ENCODE measurements at regions not wholly inside any gene's neighbourhood (a gene's known extent, or its start where the extent isn't known, plus 50 kb on each side); places are given as distances from the start of the nearest gene placed in this dataset.
"Not testable (repeated sequence)": the region's sequence is repeated elsewhere in the genome, so short reads cannot be mapped to it uniquely, and the experiment has no call there.

DNA sequence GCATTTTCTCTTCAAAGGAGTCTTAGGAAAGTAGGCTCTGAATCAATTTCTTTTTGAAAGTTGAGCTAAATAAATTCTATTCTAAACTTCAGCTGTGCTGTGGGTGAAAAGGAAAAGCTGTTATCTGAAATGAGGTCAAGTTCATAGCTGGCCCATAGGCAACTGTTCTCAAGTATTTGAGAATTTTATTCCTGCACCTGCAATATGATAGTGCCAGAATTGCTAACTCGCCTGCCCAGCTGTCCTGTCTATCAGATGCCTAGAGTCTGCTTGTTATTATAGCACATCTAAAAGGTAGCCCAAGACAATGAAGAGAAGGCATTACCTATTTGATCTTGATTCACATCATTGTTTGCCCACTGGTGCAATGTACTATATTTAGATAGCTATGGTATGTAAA lies 798.7 kb downstream of the DIPK2A start:
- DNase-seq: no peak

DNA sequence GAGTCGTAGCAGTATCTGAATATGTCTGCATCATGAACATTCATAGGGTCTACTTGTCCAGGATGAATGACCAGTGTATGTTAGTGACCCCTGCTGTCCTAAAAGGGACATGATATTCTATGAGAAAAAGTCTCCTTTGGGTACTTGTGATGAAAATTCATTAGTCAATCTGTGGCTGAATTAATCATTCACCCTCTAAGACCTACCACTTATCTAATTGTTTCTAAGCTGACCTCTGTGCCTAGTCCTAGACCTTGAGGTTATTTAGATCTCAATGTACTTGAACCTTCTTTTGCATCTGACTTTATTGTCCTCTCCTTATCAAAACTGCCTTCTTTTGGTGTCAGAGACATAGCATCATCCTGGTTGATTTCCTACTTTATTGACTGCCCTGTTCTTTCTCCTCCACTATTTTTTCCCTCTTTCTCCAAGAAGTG lies 799.3 kb downstream of the DIPK2A start:
- DNase-seq: no peak

GRCh38 chr3:144771381-144771870 lies 799.8 kb downstream of the DIPK2A start:
- no peak for DNase-seq

- DNase-seq: no peak
Measured at GRCh38 chr3:144772372-144772771, 800.7 kb downstream of the DIPK2A start.

DNA sequence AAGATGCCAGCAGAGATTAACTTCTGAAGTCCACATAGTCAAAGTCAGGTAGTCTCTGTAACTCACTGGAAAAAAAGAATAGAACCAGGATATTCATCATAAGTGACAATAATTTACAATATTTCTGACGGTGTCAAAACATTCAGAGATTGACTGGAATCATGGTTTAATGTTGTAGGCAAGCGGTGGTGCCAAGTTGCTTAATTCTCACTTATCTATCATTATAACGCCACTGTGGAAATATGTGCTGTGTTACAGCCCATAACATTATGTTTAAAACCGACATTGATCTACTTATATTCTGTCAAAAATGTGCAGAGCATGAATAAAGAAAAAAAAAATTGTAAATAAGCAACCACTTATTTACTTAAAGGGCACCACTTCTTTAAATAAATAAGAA lies 801.7 kb downstream of the DIPK2A start:
- DNase-seq: no peak

DNA sequence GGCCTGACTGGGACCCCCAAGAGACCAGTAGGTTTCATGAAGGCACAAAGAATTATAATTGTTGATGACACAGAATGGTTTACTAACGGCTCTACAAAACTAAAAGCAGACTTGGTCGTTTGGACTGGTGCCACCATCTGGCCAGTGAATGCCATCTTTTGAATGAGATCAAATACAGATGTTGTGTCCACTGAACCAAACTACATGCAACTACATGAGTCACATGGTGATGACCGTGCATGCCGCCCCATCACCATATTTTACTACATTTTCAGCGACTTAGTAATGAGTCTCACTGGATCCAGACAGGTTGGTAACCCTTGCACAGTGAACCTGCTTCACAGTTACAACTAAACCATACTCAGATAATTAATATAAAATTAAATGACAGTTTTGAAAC lies 803.3 kb downstream of the DIPK2A start:
- no peak for DNase-seq

- no peak for DNase-seq
Measured at GRCh38 chr3:144775551-144775950, 803.9 kb downstream of the DIPK2A start.

DNA sequence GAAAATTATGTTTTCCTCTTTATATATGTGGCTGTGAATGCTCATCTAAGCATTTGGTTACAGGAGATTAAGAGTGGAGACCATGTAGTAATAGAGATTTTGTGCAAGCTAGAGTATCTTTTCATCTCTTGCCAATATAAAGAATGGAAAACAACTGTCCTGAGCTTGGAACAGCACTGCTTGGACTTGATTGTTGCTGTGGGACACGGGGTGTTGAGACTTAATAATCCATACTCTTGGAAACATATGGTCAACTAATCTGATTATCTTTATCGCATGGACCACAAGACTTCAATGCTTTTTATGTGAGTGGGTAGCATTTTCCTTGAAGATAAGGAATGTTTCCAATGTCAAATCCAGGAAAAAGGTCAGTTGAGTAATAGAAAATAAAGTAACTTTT lies 806.3 kb downstream of the DIPK2A start:
- DNase-seq: no peak

DNA sequence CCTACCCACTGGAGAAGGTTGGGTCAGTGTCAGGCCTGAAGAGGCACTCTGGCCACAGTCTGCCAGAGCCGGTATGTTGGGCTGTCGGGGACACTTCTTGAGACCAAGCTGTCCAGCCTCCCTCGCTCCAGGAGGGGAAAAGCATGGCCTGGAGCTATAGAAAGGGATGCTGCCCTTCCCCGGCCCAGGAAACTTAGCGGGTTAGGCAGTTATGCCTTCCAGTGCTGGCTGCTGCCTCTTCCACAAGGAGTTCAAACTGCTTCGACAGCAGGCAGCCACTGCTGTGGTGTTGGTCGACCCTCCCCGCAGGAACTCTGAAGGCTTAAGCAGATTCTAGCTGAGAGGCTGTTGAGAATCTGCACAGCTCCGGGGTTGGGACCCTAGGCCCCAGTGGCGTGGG lies 819.4 kb downstream of the DIPK2A start:
- peak; percentile 44 for DNase-seq

GRCh38 chr3:144801890-144802289 lies 830.3 kb downstream of the DIPK2A start:
- DNase-seq: no peak

GRCh38 chr3:144809380-144809779 lies 837.8 kb downstream of the DIPK2A start:
- no peak for DNase-seq

- DNase-seq: no peak
Measured at GRCh38 chr3:144810160-144810559, 838.5 kb downstream of the DIPK2A start.

DNA sequence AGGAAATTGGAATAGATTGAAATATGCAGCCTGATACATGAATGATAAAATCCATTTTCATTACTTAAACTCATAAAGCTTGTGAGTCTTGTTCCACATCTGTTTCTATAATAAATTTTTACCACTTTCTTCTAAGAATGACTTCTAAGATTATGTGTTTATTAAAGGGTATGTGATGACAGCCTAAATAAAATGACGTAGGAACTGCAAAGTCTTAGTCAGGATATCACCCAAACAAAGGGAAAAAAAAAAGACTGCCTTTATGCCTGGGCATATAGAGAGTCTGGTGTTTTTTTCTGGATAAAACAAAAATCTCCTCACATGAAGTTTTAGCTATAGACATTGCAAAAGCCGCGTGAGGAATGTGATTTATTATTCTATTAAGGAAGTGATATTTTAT lies 844.0 kb downstream of the DIPK2A start:
- no peak for DNase-seq

- no peak for DNase-seq
Measured at GRCh38 chr3:144816323-144816722, 844.7 kb downstream of the DIPK2A start.

DNA sequence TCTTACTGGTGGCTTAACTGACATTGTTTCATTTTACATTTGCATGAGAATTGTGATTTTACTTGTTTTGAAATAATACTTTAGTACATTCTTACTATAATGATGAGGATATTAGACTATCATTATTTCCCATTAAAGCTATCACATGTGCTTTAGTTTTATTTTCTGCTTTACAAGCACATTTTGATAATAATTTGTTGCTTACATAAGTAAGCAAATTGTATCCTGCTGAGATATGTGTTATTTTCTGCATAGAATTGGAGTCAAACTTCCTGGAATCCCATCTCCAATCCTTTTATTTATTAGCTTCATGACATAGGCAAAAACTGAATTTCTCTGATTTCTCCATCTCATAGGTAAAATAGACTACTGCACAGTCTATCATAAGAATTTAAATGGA lies 847.4 kb downstream of the DIPK2A start:
- DNase-seq: no peak

DNA sequence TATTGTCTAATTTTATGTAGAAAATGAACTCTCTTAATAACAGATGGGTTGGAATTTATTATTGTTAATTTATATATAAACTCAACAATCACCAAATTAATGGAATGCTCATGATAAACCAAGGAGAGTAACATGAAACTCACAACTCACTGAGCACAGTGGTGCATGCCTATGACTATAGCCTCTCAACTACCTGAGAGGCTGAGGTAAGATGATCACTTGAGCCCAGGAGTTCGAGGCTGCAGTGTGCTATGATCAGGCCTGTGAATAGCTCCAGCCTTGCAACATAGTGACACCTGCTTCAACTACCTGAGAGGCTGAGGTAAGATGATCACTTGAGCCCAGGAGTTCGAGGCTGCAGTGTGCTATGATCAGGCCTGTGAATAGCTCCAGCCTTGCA lies 848.6 kb downstream of the DIPK2A start:
- DNase-seq: not testable (repeated sequence)

DNA sequence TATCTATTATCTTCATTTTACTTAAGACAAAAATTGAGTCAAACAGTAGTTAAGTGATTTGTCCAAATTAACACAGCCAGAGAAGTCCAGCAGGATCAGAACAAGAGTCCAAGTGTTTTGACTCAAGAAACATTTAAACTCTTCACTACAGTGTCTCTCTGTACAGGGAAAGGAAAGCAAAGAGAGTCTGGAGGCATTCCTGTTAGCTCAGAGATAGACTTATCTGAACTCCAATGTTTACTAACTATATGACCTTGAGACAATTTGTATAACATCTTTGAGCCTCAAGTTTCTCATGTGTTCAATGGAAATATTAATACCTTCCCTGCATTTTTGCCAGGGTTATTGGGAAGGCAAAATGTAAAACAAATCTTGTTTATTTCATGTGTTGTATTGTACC lies 849.1 kb downstream of the DIPK2A start:
- DNase-seq: no peak

GRCh38 chr3:144821583-144821982 lies 850.0 kb downstream of the DIPK2A start:
- no peak for DNase-seq

DNA sequence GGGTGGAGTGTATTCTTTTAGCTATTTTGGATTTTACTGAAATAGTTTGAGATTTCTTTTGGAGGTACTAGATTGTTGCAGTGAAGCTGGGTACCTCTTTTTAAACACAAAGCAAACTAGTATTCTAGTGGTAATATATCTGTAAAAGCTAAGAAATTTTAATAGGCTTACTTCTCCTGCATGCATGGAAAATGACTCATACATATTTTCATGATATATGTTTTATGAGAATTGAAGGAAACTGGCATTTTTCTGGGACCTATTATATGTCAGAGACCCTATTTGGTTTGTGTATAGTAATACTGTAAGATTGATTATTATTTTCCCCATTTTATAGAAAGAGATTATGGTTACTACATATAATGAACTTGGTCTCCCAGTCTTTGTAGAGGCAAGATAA lies 851.0 kb downstream of the DIPK2A start:
- DNase-seq: no peak

DNA sequence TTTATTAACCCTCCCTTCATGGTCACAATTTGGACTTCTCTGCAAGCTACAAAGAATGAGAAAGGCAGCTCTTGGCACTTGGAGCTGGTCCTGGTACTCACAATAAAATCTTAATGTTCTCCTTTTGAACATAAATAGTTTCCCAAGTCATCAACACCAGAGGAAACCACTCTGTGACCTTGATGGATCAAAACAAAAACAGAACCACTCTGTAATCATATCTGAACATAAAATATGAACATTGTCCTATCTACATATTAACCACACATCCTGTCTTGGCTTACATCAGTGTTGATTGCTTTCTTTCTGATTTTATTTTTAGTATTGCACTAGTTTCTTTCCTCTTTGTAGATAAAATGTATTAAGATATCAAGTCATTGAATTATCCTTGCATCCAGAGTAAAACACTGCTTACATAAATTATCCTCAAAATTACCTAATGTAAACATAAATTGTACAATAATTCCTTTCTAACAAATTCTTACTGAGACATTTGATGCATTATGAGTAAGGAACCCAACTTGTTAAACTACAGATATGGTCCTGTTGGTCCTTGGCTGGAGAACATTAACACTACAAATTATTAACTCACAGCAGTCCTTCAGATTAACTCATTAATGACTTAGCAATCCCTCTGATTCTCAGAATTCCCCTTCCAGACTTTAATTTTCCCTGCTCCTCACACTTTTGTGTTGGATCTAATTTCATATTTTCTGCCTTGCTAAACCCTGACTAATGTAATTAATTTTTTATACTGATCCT lies 860.5 kb downstream of the DIPK2A start:
- DNase-seq: no peak

- DNase-seq: no peak
Measured at GRCh38 chr3:144839991-144840390, 868.4 kb downstream of the DIPK2A start.

- DNase-seq: no peak
Measured at GRCh38 chr3:144840866-144841265, 869.2 kb downstream of the DIPK2A start.

GRCh38 chr3:144843099-144843498 lies 871.5 kb downstream of the DIPK2A start:
- no peak for DNase-seq

GRCh38 chr3:144852999-144853398 lies 881.4 kb downstream of the DIPK2A start:
- DNase-seq: no peak

GRCh38 chr3:144854020-144854419 lies 882.4 kb downstream of the DIPK2A start:
- not testable (repeated sequence) for DNase-seq

Measured in activated effector memory CD4-positive, alpha-beta T cell treated with anti-CD3 and anti-CD28 coated beads, Interleukin-2, amount 50 U/mL, for 16 hours (primary cell).